ENCODE measurements at regions not wholly inside any gene's neighbourhood (a gene's known extent, or its start where the extent isn't known, plus 50 kb on each side); places are given as distances from the start of the nearest gene placed in this dataset.

GRCh38 chr1:222284466-222284865 lies 263.4 kb downstream of the HHIPL2 start:
- TF ChIP-seq POLR2AphosphoS5 (IDR thresholded peaks at IDR 0.05) (no peak), POLR2A (IDR thresholded peaks at IDR 0.05) (no peak)

Measured in prostate gland (tissue), 1 donor.